HG02943 (cell line): ENCODE measurements at regions not wholly inside any gene's neighbourhood (a gene's known extent, or its start where the extent isn't known, plus 50 kb on each side); places are given as distances from the start of the nearest gene placed in this dataset.

Experiments used
- ATAC-seq: cut with Tn5 transposase; IDR thresholded peaks from one replicate; pipeline ENCODE4 v1.9.1; 2021; ENCODE audit warnings: mild to moderate bottlenecking, low read depth, moderate library complexity; ENCODE audit not compliant: unreplicated experiment

DNA sequence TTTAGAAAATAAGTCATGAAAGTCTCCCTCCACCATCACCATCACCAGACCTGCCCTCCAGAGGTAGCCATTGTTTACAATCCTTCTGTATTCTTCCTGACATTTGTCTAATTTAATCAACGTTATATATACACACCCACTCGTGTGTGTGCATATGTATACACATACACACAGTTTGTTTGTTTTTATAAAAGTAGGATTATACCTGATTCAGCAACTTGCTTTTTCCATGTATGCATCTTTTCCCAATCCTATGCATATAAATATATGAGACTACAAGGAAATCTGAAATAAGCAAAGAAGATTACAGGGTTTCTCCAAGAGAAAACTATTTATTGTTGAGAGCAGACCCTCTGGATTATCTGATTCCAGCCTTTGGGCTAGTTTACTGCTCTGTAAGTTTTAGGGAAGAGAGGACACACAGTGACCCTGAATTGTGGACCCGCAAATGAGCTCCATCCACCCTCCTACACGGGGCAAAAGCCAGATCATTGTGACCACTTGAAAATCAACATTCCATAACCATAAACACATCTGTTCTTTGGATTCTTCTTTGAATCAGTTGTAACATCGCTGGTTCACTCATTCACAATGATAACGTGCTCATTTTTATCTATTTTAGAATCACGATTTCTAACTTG, 104.3 kb downstream of the CPN2 start:
- ATAC-seq: no peak

DNA sequence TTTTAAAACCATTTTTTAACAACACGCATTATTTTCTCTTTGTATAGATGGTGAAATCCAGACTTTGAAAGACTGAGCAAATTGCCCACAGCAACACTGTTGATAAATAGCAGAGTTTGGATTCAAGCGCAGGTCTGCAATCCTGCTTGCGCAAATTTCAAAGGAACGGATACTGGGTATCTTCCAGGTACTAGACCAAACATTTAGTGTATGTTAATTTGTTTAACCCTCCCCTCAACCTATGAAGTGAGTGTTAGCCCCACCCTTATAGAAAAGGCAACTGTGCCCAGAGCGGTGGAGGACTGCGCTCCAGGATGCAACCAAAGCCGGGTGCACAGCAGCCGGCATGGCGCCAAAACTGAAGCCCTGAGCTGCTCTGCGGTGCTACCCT, 103.8 kb downstream of the CPN2 start:
- no peak for ATAC-seq

DNA sequence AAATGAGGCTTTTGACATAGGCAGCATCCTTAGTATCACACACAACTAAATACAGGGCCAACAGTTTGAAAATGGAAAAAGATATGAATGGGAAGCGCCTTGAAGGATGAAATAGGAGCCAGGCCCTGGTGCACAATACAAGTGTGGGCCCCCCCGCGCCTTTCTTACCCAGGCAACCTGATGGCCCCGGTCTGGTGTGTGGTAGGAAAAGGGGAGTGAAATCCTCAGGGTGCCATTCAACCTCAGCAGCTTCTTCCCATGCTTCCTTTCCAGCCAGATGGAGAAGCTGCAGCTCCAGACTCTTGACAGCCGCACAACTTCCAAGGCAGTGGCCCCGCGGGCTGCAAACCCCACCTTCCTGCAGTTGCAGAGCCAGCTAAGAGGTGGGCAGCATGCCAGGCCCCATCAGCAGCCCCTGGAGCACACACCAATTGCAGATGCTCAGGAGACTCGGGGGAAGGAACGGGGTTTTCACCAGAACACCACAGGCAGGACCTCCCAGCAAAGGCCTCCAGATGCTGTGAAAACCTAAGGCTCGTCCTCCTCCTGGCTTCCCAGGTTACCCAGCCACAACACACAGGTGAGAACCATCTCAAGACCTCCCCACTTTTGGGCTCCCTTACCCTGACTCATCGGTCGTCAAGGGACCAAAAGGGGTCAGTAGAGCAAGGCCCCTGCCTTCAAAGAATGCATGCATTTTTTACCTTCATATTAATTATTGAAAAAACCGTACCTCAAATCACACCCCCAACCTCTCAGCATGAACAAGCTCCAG, 101.6 kb downstream of the CPN2 start:
- ATAC-seq: no peak

DNA sequence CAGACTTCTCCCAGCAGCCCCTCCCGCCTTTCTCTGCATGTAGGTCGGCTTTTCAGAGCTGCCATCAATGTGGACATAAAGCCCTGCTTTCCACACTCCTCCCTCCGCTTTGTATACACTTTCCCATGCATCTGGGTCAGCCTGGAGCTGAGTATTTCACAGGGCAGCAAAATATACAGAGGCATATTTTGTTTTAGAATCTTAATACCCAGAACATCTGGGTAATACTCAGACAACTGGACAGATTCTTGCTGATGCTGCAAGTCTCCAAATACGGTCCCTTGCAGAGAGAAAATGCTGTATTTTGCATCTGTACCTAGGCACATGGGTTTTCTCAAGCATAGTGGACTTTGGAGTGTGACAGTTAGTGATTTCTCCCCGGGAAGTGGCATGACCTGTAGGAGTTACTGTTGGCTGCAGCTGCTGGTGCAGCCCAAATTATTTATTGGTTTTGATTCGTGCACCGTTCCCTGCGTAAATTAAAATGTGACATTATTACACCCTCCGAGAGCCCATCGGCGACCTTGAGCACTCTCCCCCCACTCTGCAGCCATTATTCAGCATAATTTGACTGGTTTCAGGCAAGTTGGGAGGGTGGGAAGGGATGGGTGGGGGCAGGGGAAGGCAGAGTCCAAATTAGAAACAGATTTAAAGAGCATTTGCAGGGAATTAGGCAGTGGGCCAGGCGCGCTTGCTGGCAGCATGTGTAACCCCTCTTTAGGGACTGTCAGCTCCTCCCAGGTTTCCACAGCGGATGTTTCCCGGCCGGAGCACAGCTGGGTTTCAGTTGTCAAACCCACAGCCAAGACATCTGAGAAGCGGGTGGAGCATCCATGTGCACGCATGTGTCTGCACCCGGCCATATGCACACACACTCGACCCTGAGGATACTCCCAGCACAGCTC, 100.8 kb downstream of the CPN2 start:
- ATAC-seq: no peak

DNA sequence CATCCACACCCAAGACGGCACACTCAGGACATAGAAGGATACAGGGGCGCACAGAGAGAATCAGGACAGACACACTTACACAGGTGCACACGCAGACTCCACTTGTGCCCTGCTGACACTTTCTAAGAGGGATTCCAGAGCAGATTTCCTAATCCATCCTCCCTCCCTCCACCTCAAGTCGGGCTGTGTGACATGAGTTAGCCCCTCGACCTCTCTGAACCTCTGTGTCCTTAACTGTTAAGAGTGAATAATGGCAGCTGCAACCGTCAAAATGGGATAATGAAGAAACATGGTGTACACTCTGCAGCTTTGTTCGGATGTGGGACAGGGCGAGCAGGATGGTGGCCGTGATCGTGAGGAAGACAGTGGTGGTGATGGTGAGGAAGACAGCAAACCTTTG, 100.1 kb downstream of the CPN2 start:
- ATAC-seq: no peak

DNA sequence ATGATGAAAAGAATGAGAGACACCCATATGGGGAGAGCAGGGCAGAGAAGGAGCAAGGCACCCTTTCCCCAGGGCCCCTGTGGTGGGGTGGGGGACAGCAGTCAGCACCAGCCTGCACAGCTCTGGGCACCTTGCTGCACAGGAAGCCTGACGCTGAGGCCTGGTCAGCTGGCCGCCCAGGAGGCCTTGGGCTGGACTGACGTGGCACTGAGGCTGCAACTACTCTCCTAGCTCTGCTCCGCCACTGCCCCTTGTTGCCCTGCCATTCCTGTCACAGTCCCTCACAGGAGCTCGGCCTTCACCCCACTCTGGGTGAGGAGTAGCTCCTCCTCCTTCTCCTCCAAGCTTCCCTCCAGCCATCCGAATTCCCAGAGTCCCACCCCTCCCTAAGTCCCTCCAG, 99.7 kb downstream of the CPN2 start:
- no peak for ATAC-seq

DNA sequence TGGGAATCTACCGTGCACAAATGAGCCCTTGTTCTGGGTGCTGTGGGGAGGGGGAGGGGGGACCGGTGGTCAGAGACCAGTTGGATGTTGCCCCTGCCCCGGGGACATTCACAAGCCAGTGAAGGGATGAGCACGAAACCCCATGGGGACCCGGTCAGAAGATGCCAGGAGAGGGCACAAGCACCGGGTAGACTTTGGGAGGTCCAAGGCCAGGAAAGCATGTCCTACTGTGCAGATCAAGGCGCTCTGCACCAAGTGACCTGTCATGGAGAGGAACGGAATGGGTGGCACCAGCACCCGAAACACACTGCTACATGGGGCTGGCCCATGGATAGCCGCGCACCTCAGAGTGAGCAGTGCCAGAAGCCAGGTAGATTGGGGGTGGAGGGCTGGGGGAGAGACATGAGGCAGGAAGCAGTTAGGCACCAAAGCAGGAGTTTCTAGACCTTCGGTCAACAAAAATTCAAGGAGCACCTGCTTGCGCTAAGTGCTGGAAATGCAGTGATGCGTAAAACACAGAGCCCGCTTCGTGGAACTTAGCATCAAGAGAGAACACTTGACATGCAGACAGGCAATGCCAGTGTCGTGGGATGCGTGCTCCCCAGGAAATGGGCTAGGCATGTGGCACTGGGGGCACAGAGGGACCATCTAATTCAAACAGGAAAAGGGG, 99.1 kb downstream of the CPN2 start:
- no peak for ATAC-seq

DNA sequence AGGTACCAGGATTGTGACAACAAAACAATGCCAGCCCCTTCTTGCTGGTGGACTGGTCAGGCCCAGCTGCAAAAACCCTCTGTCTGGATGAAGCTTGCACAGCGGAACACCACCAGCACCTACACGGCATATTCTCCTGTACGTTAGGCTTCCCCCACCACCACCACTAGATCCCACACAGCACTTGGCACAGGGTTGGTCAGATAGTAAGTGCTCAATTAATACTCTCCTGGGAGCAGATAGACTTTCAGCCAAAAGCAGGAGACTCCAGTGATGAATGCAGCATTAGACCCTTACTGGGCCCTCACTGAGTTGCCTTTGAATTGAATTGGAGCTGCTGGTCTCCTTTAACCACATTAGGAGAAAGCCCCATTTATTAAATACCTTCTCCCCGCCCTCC, 97.9 kb downstream of the CPN2 start:
- no peak for ATAC-seq

DNA sequence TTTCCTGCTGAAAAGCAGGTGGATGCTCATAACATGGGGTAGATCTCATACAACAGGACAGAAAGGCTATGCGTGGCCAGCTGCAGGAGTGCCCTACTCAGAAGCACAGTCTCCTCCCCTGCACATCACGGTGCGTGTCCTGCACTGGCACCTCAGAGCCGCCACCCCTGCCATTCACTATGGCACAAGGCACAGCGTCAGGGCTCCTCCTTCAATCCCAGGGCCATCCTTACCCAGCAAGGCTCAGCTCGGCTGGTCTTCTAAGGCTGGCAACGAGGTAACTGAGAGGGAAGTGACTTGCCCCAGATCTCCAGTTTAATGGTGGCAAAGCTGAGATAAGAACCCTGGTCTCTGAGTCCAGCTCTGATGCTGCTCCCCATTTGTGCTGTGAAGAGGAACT, 97.1 kb downstream of the CPN2 start:
- no peak for ATAC-seq

DNA sequence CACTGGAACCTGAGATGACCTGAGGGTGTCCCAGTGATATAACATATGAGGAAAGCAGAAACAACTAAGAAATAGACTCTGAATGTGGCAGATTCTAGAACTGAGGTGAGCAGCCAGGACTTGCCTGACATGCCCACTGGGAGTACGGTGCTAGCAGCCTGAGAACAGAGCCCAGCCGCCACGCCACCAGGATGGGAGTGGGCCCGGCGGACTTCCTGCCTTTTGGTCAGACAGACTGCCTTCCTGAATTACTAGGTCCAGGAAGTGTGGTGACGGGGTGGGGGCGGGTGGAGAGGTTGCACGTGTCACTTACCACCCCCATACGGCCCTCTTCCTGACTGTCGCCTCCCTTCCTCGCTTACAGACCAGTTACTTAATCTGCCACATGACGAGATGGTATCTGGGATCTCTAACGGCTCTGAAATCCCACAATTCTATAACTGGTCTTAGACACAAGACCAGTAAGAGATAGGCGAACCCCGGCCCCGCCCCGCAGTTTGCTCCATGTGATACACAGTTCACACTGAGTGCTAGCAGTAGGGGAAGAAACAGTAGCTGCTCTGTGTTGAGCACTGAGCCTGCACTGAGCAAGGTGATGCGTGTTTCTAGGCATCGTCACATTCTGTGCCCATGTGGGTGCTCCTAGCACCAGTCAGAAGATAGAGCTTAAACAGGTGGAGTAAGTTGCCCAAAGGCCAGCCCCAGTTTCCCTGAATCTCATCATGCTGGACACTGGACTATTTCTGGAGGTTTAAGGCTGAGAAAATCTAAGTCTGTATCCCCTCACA, 95.7 kb downstream of the CPN2 start:
- ATAC-seq: peak; percentile 49

DNA sequence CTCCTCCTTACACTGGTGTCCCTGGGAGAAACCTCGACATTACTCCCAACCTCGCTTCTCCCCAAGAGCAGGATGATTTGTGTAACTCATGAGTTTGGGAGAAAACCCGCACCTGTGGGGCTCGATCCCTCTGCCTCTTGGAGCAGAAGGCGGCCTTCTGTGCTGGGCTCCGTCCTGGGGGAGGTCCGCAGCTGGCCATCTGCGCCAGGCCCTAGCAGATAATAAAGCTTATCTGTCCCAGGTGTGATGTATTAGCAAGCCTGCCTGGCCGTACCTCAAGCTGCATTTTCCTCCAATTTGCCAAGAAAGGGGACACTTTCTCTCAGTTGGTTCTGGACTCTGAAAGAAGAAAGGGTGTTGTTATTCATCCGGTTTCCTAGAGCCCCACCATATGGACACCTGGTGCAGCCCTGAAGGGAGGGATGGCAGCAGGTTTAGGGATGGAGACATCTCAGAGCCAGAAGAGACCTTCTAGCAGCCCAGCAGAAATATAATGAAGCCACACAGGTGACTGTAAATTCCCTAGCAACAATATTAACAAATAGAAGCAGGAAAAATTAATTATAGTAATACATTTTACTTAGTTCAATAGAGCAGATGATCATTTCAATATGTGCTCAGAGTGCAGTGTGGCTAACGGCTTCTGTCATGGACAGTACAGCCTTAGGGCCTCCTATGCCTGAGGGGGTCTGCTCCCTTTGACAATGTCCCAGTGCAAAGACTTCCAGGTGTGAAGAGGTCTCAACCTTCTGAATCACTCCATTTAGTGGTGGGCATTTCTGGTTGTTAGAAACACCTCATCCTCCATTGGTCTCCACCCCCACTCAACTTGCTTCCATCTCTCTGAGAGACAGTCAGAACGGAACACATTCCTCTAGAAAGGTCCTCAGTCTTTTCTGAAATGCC, 94.8 kb downstream of the CPN2 start:
- no peak for ATAC-seq

DNA sequence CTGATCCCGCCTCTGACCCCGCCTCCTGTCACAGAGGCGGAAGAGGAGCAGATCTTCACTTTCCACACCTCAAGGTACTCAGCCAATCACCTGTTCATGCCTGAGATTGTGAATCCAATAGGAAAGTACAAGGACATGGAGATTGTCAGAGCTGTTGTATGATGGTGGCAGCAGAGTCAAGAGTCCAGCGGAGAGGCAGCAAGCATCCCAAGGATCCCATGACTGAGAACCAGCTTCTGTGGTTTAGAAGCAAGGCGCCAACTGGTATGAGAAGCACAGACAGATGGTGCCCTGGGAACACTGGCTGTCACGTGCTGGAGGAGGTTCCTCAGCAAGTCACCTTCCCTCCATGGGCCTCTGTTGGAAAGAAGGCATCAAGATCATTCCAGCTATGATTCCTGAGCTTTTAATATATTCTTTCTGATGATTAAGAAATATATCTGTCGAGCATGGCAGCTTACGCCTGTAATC, 93.9 kb downstream of the CPN2 start:
- ATAC-seq: no peak

DNA sequence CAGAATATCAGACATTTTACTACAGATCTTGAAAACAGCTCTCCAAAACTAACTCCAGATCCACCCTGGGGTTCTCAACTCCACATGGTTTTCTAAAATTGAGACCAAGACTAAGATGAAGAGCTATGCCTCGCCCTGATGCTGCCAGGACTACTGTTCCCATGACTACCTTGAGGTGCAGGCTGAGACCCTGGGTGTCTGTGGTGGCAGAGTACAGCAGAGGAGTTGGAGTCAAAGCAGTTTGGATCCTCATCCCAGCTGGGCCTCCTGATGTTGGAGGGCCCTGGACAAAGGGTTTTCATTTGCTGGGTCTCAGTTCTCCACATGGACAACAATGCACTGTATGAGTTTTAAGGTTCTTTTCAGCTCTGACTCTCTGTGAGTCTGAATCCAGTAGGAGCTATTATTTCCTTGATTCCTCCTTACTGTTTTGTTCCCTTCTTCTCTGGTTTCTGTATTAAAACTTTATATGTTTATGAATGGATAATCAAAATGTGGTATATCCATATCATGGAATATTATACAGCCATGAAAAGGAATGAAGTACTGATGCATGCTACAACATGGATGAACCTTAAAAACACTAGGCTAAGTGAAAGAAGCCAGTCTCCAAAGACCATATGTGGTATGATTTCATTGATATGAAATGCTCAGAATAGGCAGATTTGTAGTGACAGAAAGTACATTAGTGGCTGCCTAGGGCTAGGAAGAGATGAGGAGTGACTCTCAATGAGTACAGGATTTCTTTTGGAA, 93.0 kb downstream of the CPN2 start:
- ATAC-seq: no peak

DNA sequence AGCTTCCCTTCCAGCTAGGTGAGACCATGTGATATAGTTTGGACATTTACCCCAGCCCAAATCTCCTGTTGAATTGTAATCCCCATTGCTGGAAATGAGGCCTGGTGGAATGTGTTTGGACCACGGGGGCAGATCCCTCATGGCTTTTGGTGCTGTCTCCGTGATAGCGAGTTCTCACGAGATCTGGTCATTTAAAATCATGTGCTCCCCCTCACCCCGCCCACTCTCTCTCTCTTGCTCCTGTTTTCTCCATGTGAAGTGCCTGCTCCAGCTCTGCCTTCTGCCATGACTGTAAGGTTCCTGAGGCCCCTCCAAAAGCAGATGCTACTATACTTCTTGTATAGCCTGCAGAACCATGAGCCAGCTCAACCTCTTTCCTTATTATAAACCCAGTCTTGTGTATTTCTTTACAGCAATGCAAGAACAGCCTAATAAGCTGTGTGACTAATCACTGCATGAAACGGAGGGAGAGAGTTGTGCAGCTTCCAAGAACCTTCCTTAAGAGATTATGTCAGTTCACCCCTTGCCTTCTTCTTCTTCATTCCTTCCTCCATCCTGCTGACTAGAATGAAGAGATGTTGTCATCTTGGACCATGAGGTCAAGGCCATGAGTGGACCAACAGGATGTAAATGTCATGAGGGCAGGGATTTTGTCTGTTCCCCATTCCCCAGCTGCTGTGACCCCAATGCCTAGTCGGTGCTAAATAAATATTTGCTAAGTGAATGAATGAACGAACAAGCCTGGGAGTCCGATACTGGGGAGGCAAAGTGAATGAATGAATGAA, 91.0 kb downstream of the CPN2 start:
- ATAC-seq: no peak

DNA sequence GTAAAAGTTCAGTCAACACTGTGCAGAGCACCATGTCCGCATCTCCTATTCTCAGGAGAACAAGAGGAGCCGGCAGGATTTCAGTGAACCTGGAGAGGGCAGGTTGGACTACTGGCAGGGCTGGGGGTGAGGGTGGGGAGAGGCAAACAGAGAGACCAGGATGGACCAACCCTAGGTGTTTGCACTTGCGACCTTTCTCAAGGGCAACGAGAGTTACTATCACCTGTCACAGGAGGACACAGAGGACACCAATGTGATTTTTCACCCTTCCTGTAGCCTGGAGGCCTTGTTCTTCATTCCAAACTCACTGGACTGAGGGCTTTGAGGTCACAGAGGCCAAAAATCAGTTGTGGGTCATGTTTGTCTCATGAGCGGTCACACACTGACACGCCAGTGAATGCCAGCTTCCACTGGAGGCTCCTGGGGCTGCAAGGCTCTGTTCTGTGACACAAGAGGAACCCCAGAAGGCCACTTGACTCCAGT, 89.5 kb downstream of the CPN2 start:
- no peak for ATAC-seq

DNA sequence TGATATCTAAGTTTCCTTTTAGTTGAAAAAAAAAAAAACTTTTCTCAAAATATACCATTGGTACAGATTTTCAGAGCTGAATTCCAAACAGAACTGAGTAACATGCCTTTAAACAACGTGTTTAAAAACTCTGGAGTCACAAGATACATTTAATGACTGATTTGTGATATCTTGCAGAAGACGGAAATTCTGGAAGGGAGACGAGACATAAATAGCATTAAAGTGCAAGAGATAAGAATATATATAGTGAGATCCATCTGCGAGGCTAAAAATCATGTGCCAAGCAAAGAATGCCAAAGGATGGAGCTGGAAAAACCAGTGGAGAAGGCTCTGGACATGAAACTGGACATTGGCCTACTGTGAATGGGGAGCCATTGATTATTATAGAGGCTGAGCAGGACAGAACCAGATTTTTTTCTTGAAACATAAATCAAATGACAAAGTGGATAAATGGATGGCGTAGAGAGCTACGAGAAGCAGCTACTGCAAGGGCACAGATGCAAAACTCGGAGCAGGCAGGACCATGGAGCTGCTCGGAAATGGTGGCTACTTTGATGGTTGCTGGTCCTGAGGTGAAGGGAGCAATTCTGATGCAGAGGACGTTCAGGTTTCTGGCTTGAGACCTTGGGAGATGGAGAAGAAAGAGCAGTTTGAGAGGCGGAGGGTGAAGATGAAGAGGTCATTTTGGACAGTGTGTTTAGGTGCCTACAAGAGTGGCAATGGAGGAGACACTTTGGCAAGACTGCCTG, 88.8 kb downstream of the CPN2 start:
- ATAC-seq: no peak

DNA sequence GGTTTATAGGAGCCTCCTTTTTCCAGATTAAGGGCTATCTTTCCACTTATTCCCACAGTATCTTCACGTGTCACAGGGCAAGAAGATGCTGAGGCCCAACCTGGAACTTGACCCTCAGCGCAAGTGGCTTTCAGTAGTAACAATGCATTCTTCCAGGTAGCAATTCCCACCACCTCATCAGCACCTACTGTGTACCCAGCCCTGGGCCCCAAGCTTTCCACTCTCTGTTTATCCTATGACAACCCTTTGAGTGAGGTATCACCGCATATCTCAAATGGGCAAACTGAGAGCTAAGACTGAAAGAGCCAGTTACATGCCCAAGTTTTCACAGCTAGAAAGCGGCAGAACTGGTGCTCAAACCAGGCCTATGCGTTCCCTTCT, 88.2 kb downstream of the CPN2 start:
- ATAC-seq: no peak
